ENCODE measurements at regions not wholly inside any gene's neighbourhood (a gene's known extent, or its start where the extent isn't known, plus 50 kb on each side); places are given as distances from the start of the nearest gene placed in this dataset.

GRCh38 chr13:104645786-104646185, 1579.6 kb upstream of the SLC10A2 start:
- H3K4me3 Mint-ChIP-seq (ENCODE audit: unreplicated experiment) = no peak overlapping the region

GRCh38 chr13:104641309-104641708, 1575.1 kb upstream of the SLC10A2 start:
- Mint-ChIP-seq H3K4me1 (ENCODE audit: low read depth, unreplicated experiment) (no peaks in the 10 kb centered on the region), H3K36me3 (ENCODE audit: unreplicated experiment) (no peaks in the 10 kb centered on the region), H3K4me3 (ENCODE audit: unreplicated experiment) (no peak overlapping the region), H3K27me3 (ENCODE audit: unreplicated experiment) (no peaks in the 10 kb centered on the region), H3K27ac (ENCODE audit: unreplicated experiment) (no peak overlapping the region), H3K9me3 (ENCODE audit: unreplicated experiment) (peaks cover 1% of the 10 kb centered on the region)
- DNase-seq = no peak
- TF ChIP-seq, protein P1, sequence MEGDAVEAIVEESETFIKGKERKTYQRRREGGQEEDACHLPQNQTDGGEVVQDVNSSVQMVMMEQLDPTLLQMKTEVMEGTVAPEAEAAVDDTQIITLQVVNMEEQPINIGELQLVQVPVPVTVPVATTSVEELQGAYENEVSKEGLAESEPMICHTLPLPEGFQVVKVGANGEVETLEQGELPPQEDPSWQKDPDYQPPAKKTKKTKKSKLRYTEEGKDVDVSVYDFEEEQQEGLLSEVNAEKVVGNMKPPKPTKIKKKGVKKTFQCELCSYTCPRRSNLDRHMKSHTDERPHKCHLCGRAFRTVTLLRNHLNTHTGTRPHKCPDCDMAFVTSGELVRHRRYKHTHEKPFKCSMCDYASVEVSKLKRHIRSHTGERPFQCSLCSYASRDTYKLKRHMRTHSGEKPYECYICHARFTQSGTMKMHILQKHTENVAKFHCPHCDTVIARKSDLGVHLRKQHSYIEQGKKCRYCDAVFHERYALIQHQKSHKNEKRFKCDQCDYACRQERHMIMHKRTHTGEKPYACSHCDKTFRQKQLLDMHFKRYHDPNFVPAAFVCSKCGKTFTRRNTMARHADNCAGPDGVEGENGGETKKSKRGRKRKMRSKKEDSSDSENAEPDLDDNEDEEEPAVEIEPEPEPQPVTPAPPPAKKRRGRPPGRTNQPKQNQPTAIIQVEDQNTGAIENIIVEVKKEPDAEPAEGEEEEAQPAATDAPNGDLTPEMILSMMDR (IDR thresholded peaks at IDR 0.05; ENCODE audit: partially characterized antibody, unreplicated experiment) = no peak

More at GRCh38 chr13:104645786-104646185, 1579.6 kb upstream of the SLC10A2 start:
- Mint-ChIP-seq H3K27ac (ENCODE audit: unreplicated experiment) (no peak overlapping the region), H3K9me3 (ENCODE audit: unreplicated experiment) (peaks cover 1% of the 10 kb centered on the region), H3K36me3 (ENCODE audit: unreplicated experiment) (no peaks in the 10 kb centered on the region), H3K27me3 (ENCODE audit: unreplicated experiment) (no peaks in the 10 kb centered on the region), H3K4me1 (ENCODE audit: low read depth, unreplicated experiment) (no peaks in the 10 kb centered on the region)
- TF ChIP-seq, protein P1 (IDR thresholded peaks at IDR 0.05; ENCODE audit: partially characterized antibody, unreplicated experiment) = no peak
- DNase-seq = no peak

GRCh38 chr13:104635879-104636278, 1569.7 kb upstream of the SLC10A2 start:
- no peak for DNase-seq
- Mint-ChIP-seq H3K4me3 (ENCODE audit: unreplicated experiment) (no peak overlapping the region), H3K36me3 (ENCODE audit: unreplicated experiment) (no peaks in the 10 kb centered on the region), H3K9me3 (ENCODE audit: unreplicated experiment) (peaks cover 2% of the 10 kb centered on the region), H3K27ac (ENCODE audit: unreplicated experiment) (no peak overlapping the region), H3K27me3 (ENCODE audit: unreplicated experiment) (peaks cover 1% of the 10 kb centered on the region), H3K4me1 (ENCODE audit: low read depth, unreplicated experiment) (peaks cover 7% of the 10 kb centered on the region)
- TF ChIP-seq, protein P1 (IDR thresholded peaks at IDR 0.05; ENCODE audit: partially characterized antibody, unreplicated experiment) = no peak

- H3K9me3 Mint-ChIP-seq (ENCODE audit: unreplicated experiment) = peaks cover 2% of the 10 kb centered on the region
- no peaks in the 10 kb centered on the region for H3K36me3 Mint-ChIP-seq (ENCODE audit: unreplicated experiment)
- H3K27ac Mint-ChIP-seq (ENCODE audit: unreplicated experiment) = no peak overlapping the region
- peaks cover 1% of the 10 kb centered on the region for H3K27me3 Mint-ChIP-seq (ENCODE audit: unreplicated experiment)
- no peak overlapping the region for H3K4me3 Mint-ChIP-seq (ENCODE audit: unreplicated experiment)
- TF ChIP-seq, protein P1 (IDR thresholded peaks at IDR 0.05; ENCODE audit: partially characterized antibody, unreplicated experiment) = no peak
- no peak for DNase-seq
- H3K4me1 Mint-ChIP-seq (ENCODE audit: low read depth, unreplicated experiment) = peaks cover 14% of the 10 kb centered on the region
Measured at GRCh38 chr13:104634016-104634415, 1567.8 kb upstream of the SLC10A2 start.

- TF ChIP-seq, protein P1 (IDR thresholded peaks at IDR 0.05; ENCODE audit: partially characterized antibody, unreplicated experiment) = no peak
- DNase-seq = no peak
- Mint-ChIP-seq H3K9me3 (ENCODE audit: unreplicated experiment) (peaks cover 6% of the 10 kb centered on the region), H3K4me3 (ENCODE audit: unreplicated experiment) (no peak overlapping the region), H3K27ac (ENCODE audit: unreplicated experiment) (no peak overlapping the region), H3K36me3 (ENCODE audit: unreplicated experiment) (no peaks in the 10 kb centered on the region), H3K27me3 (ENCODE audit: unreplicated experiment) (peaks cover 4% of the 10 kb centered on the region), H3K4me1 (ENCODE audit: low read depth, unreplicated experiment) (peaks cover 21% of the 10 kb centered on the region)
Measured at GRCh38 chr13:104632736-104633135, 1566.5 kb upstream of the SLC10A2 start.
